ENCODE measurements at regions not wholly inside any gene's neighbourhood (a gene's known extent, or its start where the extent isn't known, plus 50 kb on each side); places are given as distances from the start of the nearest gene placed in this dataset.
"Not testable (repeated sequence)": the region's sequence is repeated elsewhere in the genome, so short reads cannot be mapped to it uniquely, and the experiment has no call there.

DNA sequence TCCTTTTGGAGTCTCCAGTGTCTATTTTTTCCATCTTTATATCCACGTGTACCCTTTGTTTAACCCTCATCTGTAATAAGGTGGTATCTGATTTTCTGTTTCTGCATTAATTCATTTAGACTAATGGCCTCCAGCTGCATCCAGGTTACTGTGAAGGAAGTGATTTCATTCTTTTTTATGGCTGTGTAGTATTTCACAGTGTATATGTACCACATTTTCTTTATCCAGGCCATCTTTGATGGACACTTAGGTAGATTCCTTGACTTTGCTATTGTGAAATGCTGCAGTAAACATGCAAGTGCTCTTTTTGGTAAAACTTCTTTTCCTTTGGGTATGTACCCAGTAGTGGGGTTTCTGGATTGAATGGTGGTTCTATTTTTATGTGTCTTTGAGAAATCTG is 128.0 kb upstream of the MTPN start:
- TF ChIP-seq, protein P1, sequence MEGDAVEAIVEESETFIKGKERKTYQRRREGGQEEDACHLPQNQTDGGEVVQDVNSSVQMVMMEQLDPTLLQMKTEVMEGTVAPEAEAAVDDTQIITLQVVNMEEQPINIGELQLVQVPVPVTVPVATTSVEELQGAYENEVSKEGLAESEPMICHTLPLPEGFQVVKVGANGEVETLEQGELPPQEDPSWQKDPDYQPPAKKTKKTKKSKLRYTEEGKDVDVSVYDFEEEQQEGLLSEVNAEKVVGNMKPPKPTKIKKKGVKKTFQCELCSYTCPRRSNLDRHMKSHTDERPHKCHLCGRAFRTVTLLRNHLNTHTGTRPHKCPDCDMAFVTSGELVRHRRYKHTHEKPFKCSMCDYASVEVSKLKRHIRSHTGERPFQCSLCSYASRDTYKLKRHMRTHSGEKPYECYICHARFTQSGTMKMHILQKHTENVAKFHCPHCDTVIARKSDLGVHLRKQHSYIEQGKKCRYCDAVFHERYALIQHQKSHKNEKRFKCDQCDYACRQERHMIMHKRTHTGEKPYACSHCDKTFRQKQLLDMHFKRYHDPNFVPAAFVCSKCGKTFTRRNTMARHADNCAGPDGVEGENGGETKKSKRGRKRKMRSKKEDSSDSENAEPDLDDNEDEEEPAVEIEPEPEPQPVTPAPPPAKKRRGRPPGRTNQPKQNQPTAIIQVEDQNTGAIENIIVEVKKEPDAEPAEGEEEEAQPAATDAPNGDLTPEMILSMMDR (IDR thresholded peaks at IDR 0.05; ENCODE audit: extremely low read depth, missing control alignments) = no peak
- no peak for DNase-seq (ENCODE audit: low spot score)

DNA sequence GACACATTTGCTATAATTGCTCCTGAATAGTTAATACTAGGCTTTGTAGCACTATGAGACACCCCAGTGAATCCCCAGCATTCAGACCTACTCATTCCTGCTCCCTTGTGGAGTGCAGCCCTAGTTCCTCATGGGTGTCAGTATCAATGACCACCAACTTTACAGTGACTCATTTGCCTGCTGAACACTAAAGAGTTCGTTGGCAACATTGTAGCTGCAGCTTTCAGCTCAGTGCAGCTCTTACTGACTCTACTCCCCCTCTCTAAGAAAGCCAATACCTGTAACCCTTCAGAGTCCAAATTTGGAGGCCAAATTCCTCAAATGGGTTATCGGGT is 127.1 kb upstream of the MTPN start:
- no peak for DNase-seq (ENCODE audit: low spot score)
- TF ChIP-seq, protein P1 (IDR thresholded peaks at IDR 0.05; ENCODE audit: extremely low read depth, missing control alignments) = no peak

DNA sequence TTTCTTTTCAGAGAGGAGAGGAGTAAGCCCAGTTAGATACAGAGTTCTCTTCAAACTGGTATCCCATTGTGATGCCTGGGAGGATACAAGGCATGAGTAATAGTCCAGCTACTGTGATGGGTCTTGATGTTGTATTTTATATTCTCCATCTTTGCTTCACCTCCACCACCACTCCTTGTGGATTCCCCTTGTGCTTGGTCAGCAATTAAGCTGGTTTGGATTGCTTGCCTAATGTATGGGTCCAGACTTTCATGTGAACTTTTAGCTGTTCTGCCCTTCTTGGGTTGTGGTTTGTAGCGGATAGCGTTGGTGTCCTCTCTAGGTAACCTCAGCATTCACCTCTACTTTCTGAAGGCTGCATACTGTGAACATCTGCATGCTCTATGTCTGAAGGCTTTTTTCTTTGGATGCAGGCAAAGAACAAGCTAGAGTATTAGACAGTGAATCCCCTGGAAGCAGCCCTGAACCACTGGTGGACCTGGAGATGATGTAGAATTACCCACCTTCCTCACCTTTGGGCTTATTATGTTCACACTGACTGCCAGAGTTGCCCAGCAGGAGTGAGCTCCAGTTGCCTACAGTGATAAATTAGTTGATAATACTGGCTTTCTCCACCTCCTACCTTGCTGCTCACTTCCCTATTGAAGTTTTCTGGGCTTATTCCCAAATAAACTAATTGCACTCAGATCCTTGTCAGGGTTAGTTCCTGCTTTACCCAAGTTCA is 126.5 kb upstream of the MTPN start:
- no peak for DNase-seq (ENCODE audit: low spot score)
- TF ChIP-seq, protein P1 (IDR thresholded peaks at IDR 0.05; ENCODE audit: extremely low read depth, missing control alignments) = no peak

DNA sequence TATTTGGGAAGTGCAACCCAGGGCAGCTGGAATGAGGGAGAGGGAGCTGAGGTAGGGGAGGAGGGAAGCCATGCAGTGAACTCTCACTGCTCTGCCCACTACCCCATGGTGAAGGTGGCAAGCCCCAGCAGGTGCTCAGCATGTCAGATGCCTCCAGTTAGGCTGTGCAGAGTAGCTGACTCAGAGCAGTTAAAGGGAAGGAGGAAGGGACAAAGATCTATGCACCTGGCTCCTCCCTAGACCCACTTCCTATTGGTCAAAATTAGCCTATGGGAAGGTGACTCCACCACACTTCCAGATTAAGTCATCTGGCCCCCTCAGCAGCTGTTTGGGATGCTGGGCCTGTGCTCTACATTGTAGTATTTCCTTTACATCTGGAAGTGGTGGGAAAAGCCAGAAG is 125.7 kb upstream of the MTPN start:
- TF ChIP-seq, protein P1 (IDR thresholded peaks at IDR 0.05; ENCODE audit: extremely low read depth, missing control alignments) = no peak
- no peak for DNase-seq (ENCODE audit: low spot score)

DNA sequence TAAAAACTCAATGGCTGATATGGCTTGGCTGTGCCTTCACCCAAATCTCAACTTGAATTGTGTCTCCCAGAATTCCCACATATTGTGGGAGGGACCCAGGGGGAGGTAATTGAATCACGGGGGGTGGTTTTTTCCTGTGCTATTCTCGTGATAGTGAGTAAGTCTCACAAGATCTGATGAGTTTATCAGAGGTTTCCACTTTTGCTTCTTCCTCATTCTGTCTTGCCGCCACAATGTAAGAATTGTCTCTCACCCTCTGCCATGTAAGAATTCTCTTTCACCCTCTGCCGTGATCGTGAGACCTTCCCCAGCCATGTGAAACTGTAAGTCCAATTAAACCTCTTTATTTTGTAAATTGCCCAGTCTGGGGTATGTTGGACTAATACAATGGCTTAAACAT is 115.6 kb upstream of the MTPN start:
- DNase-seq (ENCODE audit: low spot score) = not testable (repeated sequence)

DNA sequence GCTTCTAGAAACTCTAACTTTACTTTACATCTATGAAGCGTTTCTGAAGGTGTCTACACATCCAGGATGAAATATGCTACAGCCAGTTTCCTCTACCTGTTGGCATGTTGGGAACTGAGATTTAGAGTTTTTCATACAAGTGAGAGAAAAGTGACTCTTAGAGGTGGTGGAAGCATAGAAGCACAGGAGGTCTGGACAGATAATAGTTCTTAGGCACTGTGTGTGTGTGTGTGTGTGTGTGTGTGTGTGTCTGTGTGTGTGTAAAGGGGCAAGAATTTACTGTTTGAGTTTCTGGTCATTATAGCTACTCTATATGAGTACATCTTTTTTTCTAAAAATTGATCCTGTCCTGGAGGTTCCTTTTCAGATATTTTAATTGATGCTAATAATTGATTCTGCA is 110.7 kb upstream of the MTPN start:
- TF ChIP-seq, protein P1 (IDR thresholded peaks at IDR 0.05; ENCODE audit: extremely low read depth, missing control alignments) = no peak
- DNase-seq (ENCODE audit: low spot score) = no peak

DNA sequence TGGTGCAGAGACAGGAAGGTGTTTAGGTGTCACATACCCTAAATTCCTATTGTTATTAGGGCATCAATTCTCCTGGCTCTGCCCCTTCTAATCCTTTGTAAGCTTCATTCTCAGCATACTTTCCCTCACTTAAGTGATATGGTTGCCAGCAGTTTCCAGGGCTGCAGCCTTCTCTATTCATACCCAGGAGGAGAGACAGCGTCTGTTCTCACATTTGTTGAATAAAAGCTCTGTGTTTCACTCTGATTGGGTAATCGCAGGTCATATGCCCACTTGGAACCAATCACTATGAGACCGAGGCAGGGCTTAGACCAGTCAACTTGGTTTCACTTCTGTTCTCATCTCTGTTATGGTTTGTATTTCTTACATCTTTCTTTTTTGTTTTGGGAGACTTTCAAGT is 109.6 kb upstream of the MTPN start:
- peak; percentile 15 for DNase-seq (ENCODE audit: low spot score)
- TF ChIP-seq, protein P1 (IDR thresholded peaks at IDR 0.05; ENCODE audit: extremely low read depth, missing control alignments) = no peak

DNA sequence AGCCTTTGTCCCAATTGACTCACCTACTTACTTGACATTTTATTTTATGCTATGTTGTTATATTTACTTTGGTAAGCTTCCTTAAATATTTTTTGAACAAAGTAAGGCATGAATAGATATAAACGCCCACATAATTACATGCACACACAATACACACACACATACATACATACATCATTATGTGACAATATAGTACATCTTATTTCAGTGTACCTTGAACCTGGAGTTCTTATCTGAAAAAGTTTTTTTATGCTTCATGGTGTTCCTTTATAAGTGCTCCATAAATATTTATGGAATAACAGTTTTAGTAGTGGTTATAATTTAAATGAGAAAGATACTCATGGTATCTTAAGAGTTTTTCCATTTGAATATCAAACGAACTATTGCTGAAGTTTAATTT is 102.8 kb upstream of the MTPN start:
- TF ChIP-seq, protein P1 (IDR thresholded peaks at IDR 0.05; ENCODE audit: extremely low read depth, missing control alignments) = no peak
- DNase-seq (ENCODE audit: low spot score) = no peak
